Kidney tubule cell (primary cell): ENCODE measurements at regions not wholly inside any gene's neighbourhood (a gene's known extent, or its start where the extent isn't known, plus 50 kb on each side); places are given as distances from the start of the nearest gene placed in this dataset.
"Not testable (repeated sequence)": the region's sequence is repeated elsewhere in the genome, so short reads cannot be mapped to it uniquely, and the experiment has no call there.

Source experiments
- DNase-seq: peaks from one replicate; pipeline ENCODE4 v3.0.0-alpha.2; 2018; ENCODE audit warnings: low spot score

DNA sequence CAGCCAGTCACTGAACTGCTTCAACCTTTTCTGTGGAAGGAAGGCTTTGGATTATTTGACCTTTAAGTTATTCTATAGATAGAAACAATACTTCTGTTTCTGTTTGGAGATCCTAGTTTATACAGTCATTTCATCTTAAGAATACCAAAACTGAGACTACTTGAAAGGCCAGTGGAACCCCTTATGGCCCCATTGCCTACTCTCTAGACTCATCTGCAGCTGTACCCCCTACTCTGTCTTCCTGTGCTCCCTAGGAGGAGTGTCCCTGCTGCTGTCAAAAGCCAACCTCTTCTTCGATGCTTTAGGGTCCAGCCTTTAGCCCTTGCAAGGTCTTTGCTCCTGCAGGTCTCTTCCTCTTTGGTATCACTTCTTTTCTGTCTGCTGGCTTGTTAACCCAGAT, 169.6 kb downstream of the EDEM1 start:
- DNase-seq = no peak

DNA sequence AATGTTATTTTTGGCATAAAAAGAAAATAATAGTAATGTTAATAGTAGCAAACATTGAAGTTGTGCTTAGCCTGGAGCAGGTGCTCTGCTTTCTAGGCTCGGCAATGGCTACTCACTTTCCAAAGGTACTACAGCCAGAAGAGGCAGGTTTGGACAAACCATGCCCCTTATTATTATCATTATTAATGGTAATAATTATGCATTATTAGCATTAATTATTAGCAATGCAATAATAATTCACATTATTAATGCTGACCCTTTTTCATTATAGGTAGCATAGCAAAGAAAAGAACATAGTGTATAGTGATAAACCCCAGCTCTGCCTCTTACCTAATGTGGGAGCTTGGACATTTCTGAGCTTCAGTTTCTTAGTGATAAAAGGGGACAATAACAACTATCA, 171.4 kb downstream of the EDEM1 start:
- no peak for DNase-seq

DNA sequence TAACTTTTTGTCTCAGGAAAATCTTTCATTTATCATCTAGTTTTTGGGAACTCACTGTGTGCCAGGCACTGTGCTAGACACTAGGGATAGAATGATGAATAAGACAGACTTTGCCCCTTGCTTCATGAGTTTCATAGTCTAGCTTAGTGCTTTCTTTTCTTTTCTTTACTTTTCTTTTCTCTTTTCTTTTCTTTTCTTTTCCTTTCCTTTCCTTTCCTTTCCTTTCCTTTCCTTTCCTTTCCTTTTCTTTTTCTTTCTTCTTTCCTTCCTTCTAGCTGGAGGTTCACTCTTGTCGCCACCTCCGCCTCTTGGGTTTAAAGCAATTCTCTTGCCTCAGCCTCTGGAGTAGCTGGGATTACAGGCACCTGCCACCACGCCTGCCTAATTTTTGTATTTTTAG, 172.9 kb downstream of the EDEM1 start:
- no peak for DNase-seq

DNA sequence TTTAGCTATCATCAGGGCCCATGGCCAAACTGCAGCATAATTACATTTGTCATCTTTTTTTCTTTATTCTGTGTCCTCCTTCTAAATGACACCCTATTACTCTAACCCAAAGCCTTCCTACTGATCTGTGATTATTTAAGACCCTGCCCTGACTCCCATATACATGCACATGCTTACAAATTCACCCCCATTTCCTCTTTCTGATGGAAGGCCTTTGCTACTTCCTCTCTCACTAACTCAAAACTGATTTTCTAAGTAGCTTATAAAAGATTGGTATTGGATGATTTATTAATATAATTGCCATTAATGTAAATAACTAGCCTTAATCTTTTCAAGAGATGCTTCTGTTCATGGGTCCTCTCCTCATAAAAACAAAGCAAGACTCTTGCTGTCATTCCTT, 179.2 kb downstream of the EDEM1 start:
- no peak for DNase-seq

DNA sequence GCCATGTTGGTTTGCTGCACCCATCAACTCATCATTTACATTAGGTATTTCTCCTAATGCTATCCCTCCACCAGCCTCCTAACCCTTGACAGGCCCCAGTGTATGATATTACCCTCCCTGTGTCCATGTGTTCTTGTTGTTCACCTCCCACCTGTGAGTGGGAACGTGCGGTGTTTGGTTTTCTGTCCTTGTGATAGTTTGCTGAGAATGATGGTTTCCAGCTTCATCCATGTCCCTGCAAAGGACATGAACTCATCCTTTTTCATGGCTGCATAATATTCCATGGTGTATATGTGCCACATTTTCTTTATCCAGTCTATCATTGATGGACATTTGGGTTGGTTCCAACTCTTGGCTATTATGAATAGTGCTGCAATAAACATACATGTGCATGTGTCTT, 184.0 kb downstream of the EDEM1 start:
- not testable (repeated sequence) for DNase-seq

DNA sequence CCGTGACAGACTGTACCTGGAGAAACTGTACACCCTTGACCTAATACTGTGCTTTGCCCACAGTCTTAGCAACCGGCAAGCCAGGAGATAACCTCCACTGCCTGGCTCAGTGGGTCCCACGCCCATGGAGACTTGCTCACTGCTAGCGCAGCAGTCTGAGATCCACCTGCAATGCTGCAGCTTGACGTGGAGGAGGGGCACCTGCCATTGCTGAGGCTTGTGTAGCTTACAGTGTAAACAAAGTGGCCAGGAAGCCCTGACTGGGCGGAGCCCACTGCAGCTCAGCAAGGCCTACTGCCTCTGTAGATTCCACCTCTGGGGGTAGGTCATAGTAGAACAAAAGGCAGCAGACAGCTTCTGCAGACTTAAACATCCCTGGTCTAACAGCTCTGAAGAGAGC, 189.3 kb downstream of the EDEM1 start:
- peak; percentile 31 for DNase-seq

DNA sequence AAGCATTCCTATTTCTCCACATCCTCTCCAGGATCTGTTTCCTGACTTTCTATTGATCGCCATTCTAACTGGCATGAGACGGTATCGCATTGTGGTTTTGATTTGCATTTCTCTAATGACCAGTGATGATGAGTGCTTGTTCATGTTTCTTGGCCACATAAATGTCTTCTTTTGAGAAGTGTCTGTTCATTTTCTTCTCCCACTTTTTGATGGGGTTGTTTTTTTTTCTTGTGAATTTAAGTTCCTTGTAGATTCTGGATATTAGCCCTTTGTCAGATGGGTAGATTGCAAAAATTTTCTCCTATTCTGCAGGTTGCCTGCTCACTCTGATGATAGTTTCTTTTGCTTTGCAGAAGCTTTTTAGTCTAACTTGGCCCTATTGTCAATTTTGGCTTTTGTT, 191.8 kb downstream of the EDEM1 start:
- not testable (repeated sequence) for DNase-seq

DNA sequence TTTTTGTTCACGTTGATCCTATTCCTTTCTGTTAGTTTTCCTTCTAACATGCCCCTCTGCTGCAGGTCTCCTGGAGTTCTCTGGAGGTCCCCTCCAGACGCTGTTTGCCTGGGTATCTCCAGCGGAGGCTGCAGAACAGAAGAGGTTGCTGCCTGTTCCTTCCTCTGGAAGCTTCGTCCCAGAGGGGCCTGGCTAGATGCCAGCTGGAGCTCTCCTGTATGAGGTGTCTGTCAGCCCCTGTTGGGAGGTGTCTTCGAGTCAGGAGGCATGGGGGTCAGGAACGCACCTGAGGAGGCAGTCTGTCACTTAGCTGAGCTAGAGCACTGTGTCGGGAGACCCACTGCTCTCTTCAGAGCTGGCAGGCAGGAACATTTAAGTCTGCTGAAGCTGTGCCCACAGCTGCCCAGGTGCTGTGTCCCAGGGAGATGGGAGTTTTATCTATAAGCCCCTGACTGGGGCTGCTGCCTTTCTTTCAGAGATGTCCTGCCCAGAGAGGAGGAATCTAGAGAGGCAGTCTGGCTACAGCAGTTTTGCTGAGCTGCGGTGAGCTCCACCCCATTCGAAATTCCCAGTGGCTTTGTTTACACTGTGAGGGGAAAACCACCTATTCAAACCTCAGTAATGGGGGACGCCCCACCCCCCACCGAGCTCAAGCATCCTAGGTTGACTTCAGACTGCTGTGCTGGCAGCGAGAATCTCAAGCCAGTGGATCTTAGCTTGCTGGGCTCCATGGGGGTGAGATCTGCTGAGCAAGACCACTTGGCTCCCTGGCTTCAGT, 196.2 kb downstream of the EDEM1 start:
- DNase-seq = not testable (repeated sequence)

DNA sequence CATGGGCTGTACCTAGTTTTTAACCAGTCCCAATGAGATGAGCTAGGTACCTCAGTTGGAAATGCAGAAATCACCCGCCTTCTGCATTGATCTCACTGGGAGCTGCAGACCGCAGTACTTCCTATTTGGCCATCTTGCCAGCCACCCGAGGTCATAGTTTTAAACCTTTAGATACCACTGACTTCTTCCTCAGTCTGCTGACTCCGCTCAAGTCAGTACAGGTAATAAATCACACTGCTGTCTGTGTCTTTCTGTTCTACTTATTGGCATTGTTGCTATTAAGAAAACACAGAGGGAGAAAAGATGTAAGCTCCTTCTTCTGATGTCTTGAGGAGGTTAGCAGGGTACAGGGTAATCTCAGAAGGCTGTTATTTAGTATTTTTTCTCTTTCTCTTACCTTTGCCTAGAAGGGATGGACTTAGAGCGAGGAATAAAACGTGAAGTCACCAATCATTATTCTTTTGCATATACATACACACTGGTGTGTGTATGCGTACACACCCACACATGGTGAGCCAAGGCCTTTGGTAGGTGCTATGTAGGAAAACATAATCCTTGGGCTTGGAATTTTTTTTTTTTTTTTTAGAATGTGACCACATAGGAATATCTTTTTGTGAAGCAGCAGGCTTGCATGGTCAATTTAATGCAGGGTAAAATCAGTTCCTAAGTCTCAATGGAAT, 197.2 kb downstream of the EDEM1 start:
- DNase-seq = no peak

DNA sequence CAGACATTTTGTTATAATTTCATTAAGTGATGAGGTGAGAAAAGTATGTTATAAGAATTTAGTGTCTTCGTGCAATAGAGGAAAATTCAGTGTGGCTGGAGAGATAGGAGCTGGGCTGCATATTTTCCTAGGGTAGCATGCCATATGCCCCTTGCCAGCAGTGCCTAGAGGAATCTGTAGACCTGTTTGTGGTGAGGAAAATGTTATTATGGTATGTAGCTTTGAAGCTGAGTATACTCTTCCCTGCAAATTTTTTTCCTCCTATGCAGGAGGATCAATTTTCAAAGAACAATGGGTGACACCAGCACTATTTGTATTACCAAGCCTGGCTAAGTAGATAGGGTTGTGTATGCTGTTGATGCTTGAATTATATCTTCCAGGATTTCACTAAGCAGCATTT, 200.6 kb downstream of the EDEM1 start:
- DNase-seq = peak; percentile 38

DNA sequence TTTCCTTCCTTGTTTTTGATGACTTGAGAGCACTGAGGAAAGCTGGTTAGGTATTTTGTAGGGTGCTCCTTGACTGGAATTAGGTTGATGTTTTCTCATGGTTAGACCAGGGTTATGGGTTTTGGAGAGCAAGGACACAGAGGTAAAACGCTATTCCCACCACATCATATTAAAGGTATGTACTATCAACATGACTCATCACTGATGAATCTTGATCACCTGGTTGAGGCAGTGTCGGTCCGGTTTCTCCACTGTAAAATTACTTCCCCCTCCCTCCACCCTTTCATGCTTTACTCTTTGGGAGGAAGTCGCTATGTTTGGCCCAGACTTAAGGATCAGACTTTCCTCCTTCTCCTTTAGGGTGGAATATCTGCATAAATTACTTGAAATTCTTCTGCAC, 201.6 kb downstream of the EDEM1 start:
- peak; percentile 94 for DNase-seq

DNA sequence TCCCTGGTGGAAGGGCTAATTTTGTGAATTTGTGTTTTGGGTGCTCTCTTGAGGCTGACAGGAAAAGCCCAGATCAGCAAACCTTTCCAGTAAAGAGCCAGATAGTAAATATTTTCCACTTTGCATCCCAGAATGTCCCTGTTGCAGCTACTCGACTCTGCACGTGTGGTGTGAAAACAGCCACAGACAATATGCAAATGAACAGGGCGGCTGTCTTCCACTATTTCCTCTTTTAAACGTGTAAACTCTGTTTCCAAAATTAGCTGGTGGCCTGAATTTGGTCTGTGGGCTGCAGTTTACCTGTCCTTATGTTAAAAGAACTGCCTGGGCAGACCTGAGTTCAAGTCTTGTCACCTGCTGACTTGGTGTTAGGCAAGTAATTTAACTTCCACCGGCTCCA, 202.7 kb downstream of the EDEM1 start:
- no peak for DNase-seq

DNA sequence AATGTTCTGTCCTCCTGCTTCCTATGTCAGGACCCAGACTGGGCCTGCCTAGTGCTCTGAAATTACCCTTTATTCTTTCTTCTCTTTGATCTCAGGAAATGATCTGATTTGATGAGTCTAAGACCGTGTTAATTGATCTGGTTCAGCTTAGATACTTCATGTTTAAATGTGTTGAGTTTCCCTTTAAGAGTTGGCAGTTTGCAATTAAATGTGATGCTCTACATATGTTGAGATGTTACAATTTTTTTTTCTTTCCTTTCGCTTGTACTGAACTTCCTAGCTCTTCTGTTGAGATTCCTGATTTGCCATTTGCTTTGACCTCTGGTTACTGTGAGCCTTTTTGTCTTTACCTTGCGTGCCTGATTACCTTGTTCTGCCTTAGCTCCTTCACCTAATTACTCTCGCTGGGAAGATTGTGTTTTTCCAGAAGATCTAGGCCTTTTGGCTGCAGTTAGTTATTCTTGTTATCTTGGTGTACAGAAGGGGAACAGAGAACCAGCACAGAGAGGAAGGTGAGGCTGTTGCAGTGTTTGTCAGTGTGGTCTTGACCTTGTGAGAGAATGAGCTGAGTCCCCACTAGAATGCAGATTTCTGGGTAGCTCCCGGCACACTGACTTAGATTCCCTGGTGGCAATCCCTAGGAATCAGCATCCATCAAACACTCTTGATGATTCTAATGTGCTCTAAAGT, 203.6 kb downstream of the EDEM1 start:
- no peak for DNase-seq

DNA sequence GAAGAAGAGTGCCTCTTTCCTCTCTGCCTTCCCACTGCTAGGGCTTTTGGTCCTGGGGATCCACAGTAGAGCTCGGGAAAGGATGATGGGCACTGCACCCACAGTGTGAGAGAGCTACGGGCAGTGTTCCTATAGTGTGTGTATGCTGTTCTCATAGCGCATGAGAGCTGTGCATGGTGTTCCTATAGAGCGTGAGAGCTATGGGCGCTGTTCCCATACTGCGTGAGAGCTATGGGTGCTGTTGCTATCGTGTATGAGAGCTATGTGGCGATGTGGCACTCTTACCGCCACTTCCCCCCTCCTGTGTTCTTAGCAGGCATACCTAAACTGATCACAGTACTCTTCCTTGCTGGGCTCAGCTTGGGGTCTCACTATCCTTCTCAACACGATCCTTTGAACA, 213.5 kb downstream of the EDEM1 start:
- DNase-seq = no peak

DNA sequence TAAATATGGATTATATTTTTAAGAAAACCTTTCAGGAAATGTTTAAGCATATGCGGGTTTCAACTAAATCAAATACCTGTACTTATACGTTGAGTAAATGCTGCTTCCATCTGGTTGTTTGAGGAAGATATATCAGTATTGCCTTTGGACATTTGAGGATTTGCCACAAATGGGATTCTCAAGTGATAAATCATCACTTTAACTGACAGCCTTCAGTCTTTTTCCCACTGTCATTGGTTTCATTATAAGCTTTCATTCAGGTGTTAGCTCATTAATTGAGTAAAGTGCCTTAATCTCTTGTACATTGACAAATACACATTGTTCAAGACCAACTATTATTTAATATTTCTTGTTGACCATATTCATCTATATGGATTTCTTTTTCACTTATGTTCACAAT, 217.2 kb downstream of the EDEM1 start:
- DNase-seq = no peak

DNA sequence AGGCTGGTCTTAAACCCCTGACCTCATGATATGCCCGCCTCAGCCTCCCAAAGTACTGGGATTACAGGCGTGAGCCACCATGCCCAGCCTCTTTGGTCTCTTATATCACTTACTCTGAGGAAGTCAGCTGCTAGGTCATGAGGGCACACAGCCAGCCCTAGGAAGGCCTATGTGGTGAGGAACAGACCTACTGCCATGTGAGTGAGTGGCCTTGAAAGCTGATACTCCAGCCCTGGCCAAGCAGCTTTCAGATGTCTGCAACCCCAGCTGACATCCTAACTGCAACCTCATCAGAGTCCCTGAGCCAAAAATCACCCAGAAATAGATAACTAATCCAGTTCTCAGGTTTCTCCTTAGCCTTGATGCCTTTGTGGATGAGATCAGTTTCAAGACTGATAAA, 224.3 kb downstream of the EDEM1 start:
- no peak for DNase-seq

DNA sequence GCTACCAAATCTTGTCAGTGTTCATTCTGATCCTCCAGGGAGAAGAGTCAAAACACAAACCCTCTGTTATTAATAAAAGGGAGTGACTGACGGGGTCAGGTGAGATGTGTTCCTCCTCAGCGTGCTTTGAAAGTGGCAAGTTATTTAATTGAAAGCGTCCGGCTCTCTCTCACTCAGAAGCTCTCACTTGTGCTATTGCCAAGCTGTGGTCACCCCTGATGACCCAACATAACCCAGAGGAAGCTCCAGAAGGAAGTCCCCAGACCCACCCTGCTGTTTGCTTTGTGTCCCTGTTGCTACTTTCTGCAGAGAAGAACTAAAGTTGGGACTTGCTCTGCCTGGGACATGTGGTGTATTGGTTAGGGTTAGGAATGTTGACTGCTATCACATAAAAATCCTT, 235.6 kb downstream of the EDEM1 start:
- DNase-seq = no peak

DNA sequence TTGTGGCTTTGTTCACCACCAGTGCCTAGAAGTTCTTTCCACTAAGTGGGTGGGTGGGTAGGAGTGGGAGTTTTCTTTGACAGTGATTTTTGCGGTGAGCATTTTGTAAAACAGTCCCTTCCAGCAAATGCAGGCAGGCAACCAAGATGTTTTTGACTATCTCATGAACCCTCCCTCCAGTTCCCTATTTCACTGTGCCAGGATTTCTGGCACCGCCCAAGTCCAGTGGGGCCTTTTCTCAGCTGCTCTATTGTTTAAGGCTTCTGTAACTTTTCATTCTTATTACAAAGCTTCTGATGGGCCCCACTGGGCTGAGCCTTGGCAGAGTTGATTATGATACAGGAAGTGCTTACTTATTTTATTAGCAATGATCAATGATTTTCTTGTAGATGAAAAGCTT, 236.0 kb downstream of the EDEM1 start:
- DNase-seq = no peak

DNA sequence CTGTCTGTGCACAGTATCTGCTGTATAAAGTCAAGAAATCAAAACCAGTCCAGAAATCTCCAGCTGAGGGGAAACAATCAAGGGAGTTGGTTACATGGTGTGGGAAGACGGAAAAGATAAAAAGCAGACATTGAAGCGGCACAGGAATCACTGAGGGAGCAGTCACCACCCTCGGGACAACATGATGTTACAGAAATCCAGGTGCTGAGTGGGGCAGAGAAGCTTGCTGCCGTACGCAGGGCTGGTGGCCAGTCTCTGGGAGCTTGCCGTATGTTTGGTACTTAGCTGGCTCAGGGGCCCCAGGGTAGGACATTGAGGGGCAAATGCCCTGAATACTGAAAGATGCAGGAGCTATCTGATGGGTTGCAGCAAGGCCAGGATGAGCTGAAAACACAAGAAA, 237.9 kb downstream of the EDEM1 start:
- DNase-seq = no peak

DNA sequence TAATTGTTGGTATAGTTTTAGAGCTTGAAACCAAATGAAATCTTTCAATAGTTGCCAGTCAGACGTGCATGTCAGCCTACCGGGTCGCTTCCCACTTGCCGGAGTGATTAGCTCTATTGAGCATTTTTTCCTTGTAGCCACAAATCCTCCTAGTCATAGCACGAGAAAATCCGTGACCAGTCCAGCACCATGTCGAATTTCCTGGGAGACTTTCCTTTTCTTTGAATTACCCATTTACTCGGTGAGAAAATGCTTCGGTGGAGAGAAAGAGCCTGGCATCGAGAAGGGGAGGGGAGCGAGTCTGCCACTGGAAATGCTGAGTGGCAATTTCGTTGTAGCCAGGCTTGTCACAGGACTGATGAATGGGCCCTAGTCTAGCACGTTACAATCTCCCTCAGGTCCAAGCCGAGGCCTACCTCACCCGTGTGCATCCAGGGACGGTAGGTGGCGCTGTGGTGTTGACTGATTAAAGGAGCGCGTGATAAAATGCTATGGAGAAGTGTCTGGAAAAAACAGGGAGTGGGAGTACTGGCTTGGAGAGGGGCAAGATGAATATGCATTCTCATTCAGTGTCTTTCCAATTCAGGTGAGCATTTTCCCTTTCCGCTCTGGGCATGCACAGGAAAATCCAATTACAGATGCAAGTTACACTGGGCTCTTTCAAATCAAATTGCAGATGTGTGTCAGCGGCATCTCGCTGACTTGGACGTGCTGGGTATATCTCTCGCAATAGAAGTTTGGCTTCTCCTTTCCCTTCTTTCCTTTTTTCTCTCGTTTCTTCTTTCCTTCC, 238.8 kb downstream of the EDEM1 start:
- DNase-seq = peak; percentile 80

DNA sequence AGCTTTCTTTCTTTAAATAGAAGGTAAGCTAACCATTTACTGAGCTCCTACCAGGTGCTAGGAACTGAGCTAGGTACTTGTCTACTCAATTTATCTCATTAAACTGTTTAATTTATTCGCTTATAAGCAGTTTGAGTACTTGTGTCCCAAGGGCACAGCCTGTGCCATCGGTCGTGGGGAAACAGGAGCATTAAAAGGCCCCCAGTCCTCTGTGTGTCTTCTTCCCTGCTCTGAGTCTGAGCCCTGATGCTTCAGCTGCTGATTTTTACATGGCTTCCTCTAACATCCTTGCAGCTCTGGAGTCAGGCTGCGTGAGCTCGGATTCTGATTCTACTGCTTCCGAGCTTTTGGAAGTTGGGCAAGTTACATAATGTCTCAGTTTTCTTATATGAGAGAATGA, 239.5 kb downstream of the EDEM1 start:
- no peak for DNase-seq

DNA sequence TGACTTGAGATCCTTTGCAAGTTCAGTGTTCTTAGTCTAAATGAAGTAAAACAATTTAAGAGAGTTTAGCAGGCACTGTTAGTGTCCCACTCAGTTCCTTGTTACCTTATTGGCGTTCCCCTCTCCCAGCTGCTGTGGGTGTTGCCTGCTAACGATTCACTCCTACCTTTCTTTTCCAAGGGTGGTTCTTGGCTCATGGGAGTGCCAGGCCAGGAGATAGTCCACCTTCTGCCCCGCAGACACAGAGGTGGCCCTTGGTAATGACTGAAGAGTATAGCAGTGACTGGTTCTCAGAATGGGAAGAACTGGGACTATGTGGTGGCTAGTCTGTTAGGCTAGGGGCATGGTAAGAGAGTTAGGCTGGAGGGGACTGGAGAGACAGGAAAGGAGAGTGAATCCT, 240.4 kb downstream of the EDEM1 start:
- DNase-seq = no peak
